HUES6 (cell line): ENCODE measurements at regions not wholly inside any gene's neighbourhood (a gene's known extent, or its start where the extent isn't known, plus 50 kb on each side); places are given as distances from the start of the nearest gene placed in this dataset.

Experiments used
- H3K27ac ChIP-seq: 2 replicates; pipeline ENCODE4 v1.7.0; 2013; ENCODE audit warnings: low read depth, mild to moderate bottlenecking, low read length, inconsistent platforms
- H3K27me3 ChIP-seq: 2 replicates; pipeline ENCODE4 v1.6.1; 2013; ENCODE audit warnings: low read length; ENCODE audit not compliant: control insufficient read depth, insufficient read depth
- H3K36me3 ChIP-seq: 2 replicates; pipeline ENCODE4 v1.6.1; 2013; ENCODE audit warnings: low read length; ENCODE audit not compliant: control insufficient read depth, insufficient read depth
- H3K4me1 ChIP-seq: 2 replicates; pipeline ENCODE4 v1.6.1; 2013; ENCODE audit warnings: low read length; ENCODE audit not compliant: control insufficient read depth, insufficient read depth
- H3K4me3 ChIP-seq: 2 replicates; pipeline ENCODE4 v1.5.1; 2013; ENCODE audit warnings: low read depth, low read length
- H3K9ac ChIP-seq: one replicate; pipeline ENCODE4 v1.6.1; 2013; ENCODE audit warnings: mild to moderate bottlenecking, low read length
- H3K9me3 ChIP-seq: 2 replicates; pipeline ENCODE4 v1.6.1; 2013; ENCODE audit warnings: low read depth, low read length; ENCODE audit not compliant: control insufficient read depth, insufficient read depth

GRCh38 chr4:159051245-159052071 is 51.4 kb upstream of the RAPGEF2 start:
- Histone ChIP-seq H3K27ac (no peak overlapping the region), H3K9ac (no peak overlapping the region), H3K4me1 (peaks cover 27% of the 10 kb centered on the region), H3K36me3 (no peaks in the 10 kb centered on the region), H3K4me3 (no peak overlapping the region), H3K9me3 (no peaks in the 10 kb centered on the region), H3K27me3 (no peaks in the 10 kb centered on the region)

- Histone ChIP-seq H3K27ac (no peak overlapping the region), H3K4me1 (peaks cover 27% of the 10 kb centered on the region), H3K36me3 (no peaks in the 10 kb centered on the region), H3K9ac (no peak overlapping the region), H3K4me3 (no peak overlapping the region), H3K27me3 (no peaks in the 10 kb centered on the region), H3K9me3 (no peaks in the 10 kb centered on the region)
Observed at GRCh38 chr4:159052315-159052714, 50.6 kb upstream of the RAPGEF2 start.
